A549 (cell line): ENCODE measurements at regions not wholly inside any gene's neighbourhood (a gene's known extent, or its start where the extent isn't known, plus 50 kb on each side); places are given as distances from the start of the nearest gene placed in this dataset.
A peak's percentile ranks its signal among the peaks of the same experiment; 100 is the strongest.

Experiments used
- ATAC-seq, 2 experiments: fragments of 200-7000 bp in 1 of 2; fragments of >200 bp in 1 of 2; cut with Nextera tagmentation in 1 of 2; cut with Tn5 transposase in 1 of 2; 3 replicates each; pipeline versions ENCODE4 v1.8.0 to v1.9.1; 2018 to 2020; ENCODE audit warnings: mild to moderate bottlenecking in 1 of 2, moderate library complexity in 1 of 2
- CTCF ChIA-PET: fragments of 300-600 bp; sonication (Branson Sonifier 250); formaldehyde crosslinking; extraction: SDS; loops from one replicate; lab custom pipeline; 2021; ENCODE audit warnings: antibody characterized with exemption, inconsistent platforms; lab: Yijun Ruan, JAX
- POLR2A ChIA-PET: fragments of 350-600 bp; formaldehyde crosslinking; extraction: SDS; loops from one replicate; lab custom pipeline; 2021; ENCODE audit warnings: antibody characterized with exemption, inconsistent platforms; lab: Yijun Ruan, JAX
- DNase-seq, 2 experiments: peaks; one replicate each; pipeline versions ENCODE4 v3.0.0 to v3.0.0-alpha.2; 2011 to 2016; ENCODE audit warnings: low read depth in 1 of 2, low spot score in 1 of 2
- FAIRE-seq: peaks from 2 replicates; lab custom pipeline; 2011; peaks lifted over from hg19 to GRCh38; lab: Jason Lieb, UNC
- H3K27ac ChIP-seq, 2 experiments: fragments of >200 bp; sonication (Bioruptor Twin); formaldehyde crosslinking; 3 replicates each; pipeline ENCODE4 v1.5.1; 2016 to 2017
- H3K4me1 ChIP-seq: fragments of >200 bp; sonication (Bioruptor Twin); formaldehyde crosslinking; 3 replicates; pipeline ENCODE4 v1.6.1; 2016
- H3K4me2 ChIP-seq: fragments of >200 bp; sonication (Bioruptor Twin); formaldehyde crosslinking; 3 replicates; pipeline ENCODE4 v1.6.1; 2016
- H3K4me3 ChIP-seq: fragments of >200 bp; sonication (Bioruptor Twin); formaldehyde crosslinking; 3 replicates; pipeline ENCODE4 v1.5.1; 2016
- H3K9me3 ChIP-seq: fragments of >200 bp; sonication (Bioruptor Twin); formaldehyde crosslinking; 3 replicates; pipeline ENCODE4 v1.6.1; 2016
- BCL3 ChIP-seq: fragments of >200 bp; sonication (Bioruptor Twin); formaldehyde crosslinking; IDR thresholded peaks from 3 replicates; pipeline ENCODE4 v1.6.1; 2016
- CBX2 ChIP-seq: fragments of 200-600 bp; sonication (generic); IDR thresholded peaks from 2 replicates; pipeline ENCODE4 v1.6.1; 2016; ENCODE audit warnings: low read depth, mild to moderate bottlenecking, borderline replicate concordance
- CEBPB ChIP-seq, 2 experiments: fragments of >200 bp in 1 of 2; sonication (Bioruptor Twin) in 1 of 2; formaldehyde crosslinking in 1 of 2; IDR thresholded peaks; 2 replicates each; pipeline ENCODE4 v1.6.1; 2012 to 2016
- CHD4 ChIP-seq: fragments of 200-600 bp; sonication (generic); IDR thresholded peaks from 2 replicates; pipeline ENCODE4 v1.6.1; 2016; ENCODE audit warnings: antibody characterized with exemption, mild to moderate bottlenecking, borderline replicate concordance
- ESRRA ChIP-seq: fragments of 150-350 bp; IDR thresholded peaks from 2 replicates; pipeline ENCODE4 v1.6.1; 2014; ENCODE audit warnings: mild to moderate bottlenecking, low read length, borderline replicate concordance
- FOSB ChIP-seq: fragments of 250-450 bp; sonication (Bioruptor Pico); IDR thresholded peaks from 2 replicates; pipeline ENCODE4 v1.5.0; 2020; ENCODE audit warnings: mild to moderate bottlenecking, moderate library complexity
- FOSL2 ChIP-seq, 2 experiments: fragments of 450-650 bp in 1 of 2; fragments of >200 bp in 1 of 2; sonication (Bioruptor Twin) in 1 of 2; formaldehyde crosslinking; IDR thresholded peaks; 2 replicates each; pipeline versions ENCODE4 v1.5.0 to v1.6.1; 2016 to 2020; ENCODE audit warnings: mild to moderate bottlenecking in 1 of 2, moderate library complexity in 1 of 2
- FOXS1 ChIP-seq: fragments of 250-450 bp; sonication (Bioruptor Pico); IDR thresholded peaks from 2 replicates; pipeline ENCODE4 v1.5.0; 2020; ENCODE audit warnings: mild to moderate bottlenecking, moderate library complexity
- GATA3 ChIP-seq: IDR thresholded peaks from 2 replicates; pipeline ENCODE4 v1.6.1; 2012; ENCODE audit warnings: borderline replicate concordance
- JUN ChIP-seq, 2 experiments: fragments of >200 bp; sonication (Bioruptor Twin); formaldehyde crosslinking; IDR thresholded peaks; 2 replicates in 1 of 2; 3 replicates in 1 of 2; pipeline ENCODE4 v1.6.1; 2016 to 2017
- JUNB ChIP-seq: fragments of >200 bp; sonication (Bioruptor Twin); formaldehyde crosslinking; IDR thresholded peaks from 2 replicates; pipeline ENCODE4 v1.6.1; 2016
- MAZ ChIP-seq: fragments of 150-350 bp; IDR thresholded peaks from 2 replicates; pipeline ENCODE4 v1.6.1; 2014; ENCODE audit warnings: antibody characterized with exemption, low read depth, low read length, borderline replicate concordance
- NFE2L2 ChIP-seq: fragments of 150-350 bp; conservative IDR thresholded peaks from 2 replicates; pipeline ENCODE4 v1.6.1; 2014; ENCODE audit warnings: low read length
- NR3C1 ChIP-seq: fragments of >200 bp; sonication (Bioruptor Twin); formaldehyde crosslinking; IDR thresholded peaks from 3 replicates; pipeline ENCODE4 v1.6.1; 2017
- RAD21 ChIP-seq, 2 experiments: fragments of >200 bp in 1 of 2; sonication (Bioruptor Twin) in 1 of 2; formaldehyde crosslinking in 1 of 2; IDR thresholded peaks in 1 of 2; conservative IDR thresholded peaks in 1 of 2; 2 replicates in 1 of 2; 3 replicates in 1 of 2; pipeline ENCODE4 v1.6.1; 2012 to 2018; ENCODE audit warnings: inconsistent platforms in 1 of 2
- RARB ChIP-seq: fragments of 250-450 bp; sonication (Bioruptor Pico); IDR thresholded peaks from 2 replicates; pipeline ENCODE4 v1.8.0; 2021; ENCODE audit warnings: mild to moderate bottlenecking, moderate library complexity
- RCOR1 ChIP-seq: fragments of 150-350 bp; IDR thresholded peaks from 2 replicates; pipeline ENCODE4 v1.6.1; 2014; ENCODE audit warnings: antibody characterized with exemption, low read length, low read depth
- TFCP2L1 ChIP-seq: fragments of 250-450 bp; sonication (Bioruptor Pico); IDR thresholded peaks from 2 replicates; pipeline ENCODE4 v1.5.0; 2021; ENCODE audit warnings: mild to moderate bottlenecking
- TP53 ChIP-seq: fragments of 250-450 bp; sonication (Bioruptor Pico); IDR thresholded peaks from 2 replicates; pipeline ENCODE4 v1.5.0; 2021; ENCODE audit warnings: mild to moderate bottlenecking, moderate library complexity
- ZNF302 ChIP-seq: fragments of 250-450 bp; sonication (Bioruptor Pico); IDR thresholded peaks from 2 replicates; pipeline ENCODE4 v1.9.0; 2021; ENCODE audit warnings: inconsistent platforms, mild to moderate bottlenecking, moderate library complexity
- ZSCAN20 ChIP-seq: fragments of 250-450 bp; sonication (Bioruptor Pico); IDR thresholded peaks from 2 replicates; pipeline ENCODE4 v1.8.0; 2022; ENCODE audit warnings: mild to moderate bottlenecking, moderate library complexity
- WGBS: methylation state at CpG from one replicate; pipeline ENCODE4 v1.1.6; 2017; ENCODE audit errors: missing lambda C conversion rate; 5-methylcytosine and 5-hydroxymethylcytosine counted together
- TF ChIP-seq, protein P1 (sequence below): fragments of 450-650 bp; IDR thresholded peaks from 2 replicates; pipeline ENCODE4 v1.6.1; 2014; ENCODE audit warnings: antibody characterized with exemption
- TF ChIP-seq, protein P2 (sequence below): IDR thresholded peaks from 2 replicates; pipeline ENCODE4 v1.6.1; 2012; ENCODE audit warnings: low read depth, borderline replicate concordance

DNA sequence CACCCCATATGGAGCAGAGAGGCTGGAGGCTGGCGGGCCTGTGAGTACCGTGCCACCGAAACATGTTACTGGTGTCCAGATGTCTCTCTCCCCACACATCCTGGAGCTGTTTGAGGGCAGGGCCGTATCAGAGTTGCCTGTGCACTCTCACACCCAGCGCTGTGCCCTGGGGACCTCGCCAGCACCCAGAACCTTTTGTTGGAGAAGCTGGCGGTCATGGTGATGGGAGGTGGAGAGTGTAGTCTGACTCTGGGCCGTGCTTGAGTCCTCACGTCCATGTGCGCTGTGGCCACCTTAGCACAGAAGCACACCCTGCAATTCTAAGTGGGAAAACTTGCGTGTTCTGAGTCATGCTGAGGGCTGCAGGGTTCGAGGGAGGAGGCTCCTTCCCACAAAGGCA lies 259.2 kb downstream of the NDUFA10 start:
- no peak overlapping the region for H3K4me3 ChIP-seq

DNA sequence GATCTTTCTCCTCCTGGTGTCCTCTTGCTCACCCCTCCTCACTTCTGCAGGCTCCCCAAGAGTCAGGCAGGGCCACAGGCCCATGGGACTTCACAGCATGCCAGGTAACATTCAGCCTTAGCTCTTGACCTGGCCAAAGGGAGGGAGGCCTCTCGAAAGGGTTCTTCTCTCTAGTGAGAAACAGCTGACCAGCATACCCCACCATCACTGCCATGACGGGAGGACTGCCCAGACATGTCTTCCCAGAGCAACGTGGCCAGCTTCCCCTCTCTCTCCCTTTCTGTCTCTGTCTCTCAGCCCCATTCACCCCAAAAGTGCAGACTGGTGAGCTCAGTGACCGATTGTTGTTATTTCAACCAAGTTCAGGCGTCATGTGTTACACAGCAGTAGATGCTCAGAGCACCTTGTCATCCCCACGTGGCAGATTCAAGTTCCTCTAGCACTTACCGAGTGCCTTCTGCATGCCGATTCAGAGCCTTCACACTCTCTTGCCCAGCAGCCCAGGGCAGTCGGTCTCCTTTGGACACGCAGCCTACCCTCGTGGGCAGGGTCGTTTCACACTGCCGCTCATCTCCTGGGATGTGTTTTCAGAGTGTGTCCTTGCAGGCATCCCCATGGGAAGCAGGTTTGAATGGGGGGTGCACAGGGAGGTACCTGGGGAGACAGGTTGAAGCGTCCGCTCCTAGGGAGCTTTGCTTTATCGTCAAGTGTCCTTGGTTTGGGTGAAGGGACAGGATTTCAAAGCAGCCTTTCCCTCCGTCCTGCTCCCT lies 259.9 kb downstream of the NDUFA10 start:
- H3K4me2 ChIP-seq, result no peak overlapping the region
- H3K9me3 ChIP-seq, result peaks cover 14% of the 10 kb centered on the region
- ATAC-seq (no peak), DNase-seq (no peak), FAIRE-seq (no peak)
- no peak for TF ChIP-seq FOSL2 (IDR thresholded peaks at IDR 0.05)
- no peak for TF ChIP-seq FOSL2 (CRISPR knock-in tag; IDR thresholded peaks at IDR 0.05)
- TF ChIP-seq, protein P1, sequence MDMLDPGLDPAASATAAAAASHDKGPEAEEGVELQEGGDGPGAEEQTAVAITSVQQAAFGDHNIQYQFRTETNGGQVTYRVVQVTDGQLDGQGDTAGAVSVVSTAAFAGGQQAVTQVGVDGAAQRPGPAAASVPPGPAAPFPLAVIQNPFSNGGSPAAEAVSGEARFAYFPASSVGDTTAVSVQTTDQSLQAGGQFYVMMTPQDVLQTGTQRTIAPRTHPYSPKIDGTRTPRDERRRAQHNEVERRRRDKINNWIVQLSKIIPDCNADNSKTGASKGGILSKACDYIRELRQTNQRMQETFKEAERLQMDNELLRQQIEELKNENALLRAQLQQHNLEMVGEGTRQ, result no peak
- TF ChIP-seq BCL3, result no peak
- no peak for TF ChIP-seq FOXS1
- no peak for TF ChIP-seq CHD4
- TF ChIP-seq CBX2, result no peak
- no peak for TF ChIP-seq CEBPB (IDR thresholded peaks at IDR 0.05)
- no peak for TF ChIP-seq MAZ
- TF ChIP-seq NR3C1, result no peak
- TF ChIP-seq TP53 (CRISPR knock-in tag), result no peak
- TF ChIP-seq NFE2L2, result no peak
- CTCF ChIA-PET, result interaction anchor here (0.7 kb wide), 1 partner anchor 140 kb away, joined by 3 read pairs; no protein-coding TSS in a partner anchor
- no peak overlapping the region for H3K27ac ChIP-seq
- POLR2A ChIA-PET, result no interaction called here
- H3K4me1 ChIP-seq, result no peaks in the 10 kb centered on the region
- 68% methylated on average over 16 of the region's 17 CpGs for WGBS
- no peak overlapping the region for H3K4me3 ChIP-seq

More for the DNA sequence above, 259.2 kb downstream of the NDUFA10 start:
- ChIA-PET CTCF (no interaction called here), POLR2A (no interaction called here)
- 51% methylated on average over 6 of the region's 12 CpGs for WGBS
- Histone ChIP-seq H3K4me1 (no peaks in the 10 kb centered on the region), H3K9me3 (peaks cover 10% of the 10 kb centered on the region), H3K27ac (no peak overlapping the region), H3K4me2 (no peak overlapping the region)
- FAIRE-seq, result no peak
- TF ChIP-seq RCOR1 (no peak), JUNB (no peak), NR3C1 (no peak), ESRRA (no peak), RAD21 (conservative IDR thresholded peaks at IDR 0.05 in 1 of 2, IDR thresholded peaks at IDR 0.05 in 1 of 2) (no peak)
- no peak for DNase-seq
- no peak for ATAC-seq

DNA sequence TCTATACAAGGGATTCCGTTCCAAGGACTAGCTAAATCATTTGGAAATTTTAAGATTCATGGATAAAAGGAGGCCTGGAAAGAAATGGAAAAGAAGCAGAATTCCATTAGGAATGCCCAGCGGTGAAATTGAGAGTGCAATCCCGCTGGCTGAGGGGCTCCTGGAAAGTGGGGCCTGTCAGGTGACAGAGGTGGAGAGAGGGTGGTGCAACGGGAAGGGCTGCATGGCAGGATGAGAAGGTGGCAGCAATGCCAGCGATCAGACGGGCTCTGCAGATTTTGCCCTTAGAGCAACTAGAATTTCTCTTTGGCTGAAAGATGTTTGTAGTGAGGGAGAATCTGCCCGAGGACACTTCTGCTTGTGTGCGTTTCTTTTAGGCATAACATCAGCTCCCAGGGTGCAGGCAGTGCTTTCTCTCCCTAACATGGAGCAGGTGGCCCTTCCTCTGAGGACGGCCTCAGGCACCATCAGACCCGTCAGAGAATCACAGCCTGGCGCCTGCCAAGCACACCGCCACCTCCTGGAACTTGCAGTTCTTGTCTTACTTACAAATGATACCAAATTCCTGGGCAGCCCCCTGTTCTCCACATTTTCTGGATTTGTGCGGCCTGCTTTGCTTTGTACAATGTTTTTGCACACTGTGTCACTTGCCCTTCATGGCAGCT lies 261.6 kb downstream of the NDUFA10 start:
- CTCF ChIA-PET, result interaction anchor here (0.8 kb wide), 1 partner anchor 12 kb away, joined by 3 read pairs; no protein-coding TSS in a partner anchor
- no peak for FAIRE-seq
- DNase-seq, result no peak
- H3K9me3 ChIP-seq, result peaks cover 23% of the 10 kb centered on the region
- POLR2A ChIA-PET, result no interaction called here
- no peak overlapping the region for H3K4me3 ChIP-seq
- H3K4me1 ChIP-seq, result peaks cover 7% of the 10 kb centered on the region
- ATAC-seq, result 0 out of 6 replicates have a peak, but pooled peaks of 1 of the 2 experiments have one; percentile 25
- WGBS, result 60% methylated on average over 13 of the region's 13 CpGs
- no peak overlapping the region for H3K27ac ChIP-seq
- no peak for TF ChIP-seq JUN (IDR thresholded peaks at IDR 0.05)
- no peak for TF ChIP-seq FOSB (CRISPR knock-in tag)
- TF ChIP-seq ZSCAN20 (CRISPR knock-in tag), result no peak
- no peak for TF ChIP-seq RARB
- TF ChIP-seq, protein P2, sequence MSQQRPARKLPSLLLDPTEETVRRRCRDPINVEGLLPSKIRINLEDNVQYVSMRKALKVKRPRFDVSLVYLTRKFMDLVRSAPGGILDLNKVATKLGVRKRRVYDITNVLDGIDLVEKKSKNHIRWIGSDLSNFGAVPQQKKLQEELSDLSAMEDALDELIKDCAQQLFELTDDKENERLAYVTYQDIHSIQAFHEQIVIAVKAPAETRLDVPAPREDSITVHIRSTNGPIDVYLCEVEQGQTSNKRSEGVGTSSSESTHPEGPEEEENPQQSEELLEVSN, result no peak
- TF ChIP-seq, protein P1, result no peak
- no peak for TF ChIP-seq TFCP2L1 (CRISPR knock-in tag)
- no peak for TF ChIP-seq ZNF302
- no peak for TF ChIP-seq NFE2L2
- no peak for TF ChIP-seq GATA3
- H3K4me2 ChIP-seq, result no peak overlapping the region
